ENCODE measurements at regions not wholly inside any gene's neighbourhood (a gene's known extent, or its start where the extent isn't known, plus 50 kb on each side); places are given as distances from the start of the nearest gene placed in this dataset.

GRCh38 chr10:91120348-91120747 is 100.1 kb upstream of the PCGF5 start:
- TF ChIP-seq, protein P1, sequence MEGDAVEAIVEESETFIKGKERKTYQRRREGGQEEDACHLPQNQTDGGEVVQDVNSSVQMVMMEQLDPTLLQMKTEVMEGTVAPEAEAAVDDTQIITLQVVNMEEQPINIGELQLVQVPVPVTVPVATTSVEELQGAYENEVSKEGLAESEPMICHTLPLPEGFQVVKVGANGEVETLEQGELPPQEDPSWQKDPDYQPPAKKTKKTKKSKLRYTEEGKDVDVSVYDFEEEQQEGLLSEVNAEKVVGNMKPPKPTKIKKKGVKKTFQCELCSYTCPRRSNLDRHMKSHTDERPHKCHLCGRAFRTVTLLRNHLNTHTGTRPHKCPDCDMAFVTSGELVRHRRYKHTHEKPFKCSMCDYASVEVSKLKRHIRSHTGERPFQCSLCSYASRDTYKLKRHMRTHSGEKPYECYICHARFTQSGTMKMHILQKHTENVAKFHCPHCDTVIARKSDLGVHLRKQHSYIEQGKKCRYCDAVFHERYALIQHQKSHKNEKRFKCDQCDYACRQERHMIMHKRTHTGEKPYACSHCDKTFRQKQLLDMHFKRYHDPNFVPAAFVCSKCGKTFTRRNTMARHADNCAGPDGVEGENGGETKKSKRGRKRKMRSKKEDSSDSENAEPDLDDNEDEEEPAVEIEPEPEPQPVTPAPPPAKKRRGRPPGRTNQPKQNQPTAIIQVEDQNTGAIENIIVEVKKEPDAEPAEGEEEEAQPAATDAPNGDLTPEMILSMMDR (IDR thresholded peaks at IDR 0.05), result no peak
- no peak for TF ChIP-seq POLR2A (IDR thresholded peaks at IDR 0.05)
- Histone ChIP-seq H3K4me1 (no peaks in the 10 kb centered on the region), H3K27ac (no peak overlapping the region), H3K27me3 (no peaks in the 10 kb centered on the region), H3K4me3 (no peak overlapping the region), H3K9me3 (no peaks in the 10 kb centered on the region), H3K36me3 (no peaks in the 10 kb centered on the region)
- DNase-seq (no peak), ATAC-seq (no peak)
- intact Hi-C loops (cut with DNase I), result no loop called here
- 47 to 68% (median 57%) methylated on average over 2 of the region's 2 CpGs for WGBS, 4 donors

GRCh38 chr10:91123261-91123660 is 97.2 kb upstream of the PCGF5 start:
- DNase-seq (no peak), ATAC-seq (no peak)
- Histone ChIP-seq H3K27ac (no peak overlapping the region), H3K27me3 (no peaks in the 10 kb centered on the region), H3K36me3 (no peaks in the 10 kb centered on the region), H3K9me3 (no peaks in the 10 kb centered on the region), H3K4me1 (no peaks in the 10 kb centered on the region), H3K4me3 (no peak overlapping the region)
- WGBS, 4 donors, result 51 to 55% (median 53%) methylated on average over 5 of the region's 5 CpGs
- intact Hi-C loops (cut with DNase I), result no loop called here
- TF ChIP-seq, protein P1 (IDR thresholded peaks at IDR 0.05), result no peak
- TF ChIP-seq POLR2A (IDR thresholded peaks at IDR 0.05), result no peak

DNA sequence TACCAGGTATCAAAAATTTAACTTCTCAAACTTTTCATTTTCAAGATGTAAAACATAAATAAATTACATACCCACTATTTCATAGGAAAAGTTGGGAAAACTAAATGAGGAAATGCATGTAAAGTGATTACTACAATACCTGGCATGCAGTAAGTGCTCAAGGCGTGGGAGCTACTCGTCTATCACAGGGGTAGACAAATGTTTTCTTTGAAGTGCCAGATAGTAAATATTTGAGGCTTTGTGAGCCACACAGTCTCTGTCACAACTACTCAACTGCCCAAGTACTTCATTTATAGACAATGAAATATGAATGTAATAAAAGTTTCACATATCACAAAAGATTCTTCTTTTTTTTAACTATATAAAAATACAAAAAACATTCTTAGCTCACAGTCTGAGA is 96.4 kb upstream of the PCGF5 start:
- Histone ChIP-seq H3K36me3 (no peaks in the 10 kb centered on the region), H3K27ac (no peak overlapping the region), H3K4me1 (no peaks in the 10 kb centered on the region), H3K4me3 (no peak overlapping the region), H3K27me3 (no peaks in the 10 kb centered on the region), H3K9me3 (no peaks in the 10 kb centered on the region)
- intact Hi-C loops (cut with DNase I), result no loop called here
- ATAC-seq (no peak), DNase-seq (no peak)
- WGBS, 4 donors, result 68 to 87% (median 76%) methylated on average over 2 of the region's 2 CpGs
- TF ChIP-seq, protein P1 (IDR thresholded peaks at IDR 0.05), result no peak
- TF ChIP-seq POLR2A (IDR thresholded peaks at IDR 0.05), result no peak

- 84 to 92% (median 86%) methylated on average over 2 of the region's 2 CpGs for WGBS, 4 donors
- intact Hi-C loops (cut with DNase I), result no loop called here
These were observed 94.0 kb upstream of the PCGF5 start for GRCh38 chr10:91126471-91126870.

More at GRCh38 chr10:91126471-91126870, 94.0 kb upstream of the PCGF5 start:
- Histone ChIP-seq H3K27me3 (peaks cover 0 to 3% (median 0%) of the 10 kb centered on the region in 9 donors), H3K27ac (no peak overlapping the region), H3K4me3 (no peak overlapping the region), H3K9me3 (no peaks in the 10 kb centered on the region), H3K4me1 (no peaks in the 10 kb centered on the region), H3K36me3 (no peaks in the 10 kb centered on the region)
- TF ChIP-seq POLR2A (IDR thresholded peaks at IDR 0.05), result no peak
- TF ChIP-seq, protein P1 (IDR thresholded peaks at IDR 0.05), result no peak
- DNase-seq (no peak), ATAC-seq (no peak)
